NAMALWA (cell line): ENCODE measurements at regions not wholly inside any gene's neighbourhood (a gene's known extent, or its start where the extent isn't known, plus 50 kb on each side); places are given as distances from the start of the nearest gene placed in this dataset.
"Not testable (repeated sequence)": the region's sequence is repeated elsewhere in the genome, so short reads cannot be mapped to it uniquely, and the experiment has no call there.

Experiments used
- DNase-seq: peaks from one replicate; pipeline ENCODE4 v3.0.0-alpha.2; 2015; ENCODE audit warnings: low spot score

DNA sequence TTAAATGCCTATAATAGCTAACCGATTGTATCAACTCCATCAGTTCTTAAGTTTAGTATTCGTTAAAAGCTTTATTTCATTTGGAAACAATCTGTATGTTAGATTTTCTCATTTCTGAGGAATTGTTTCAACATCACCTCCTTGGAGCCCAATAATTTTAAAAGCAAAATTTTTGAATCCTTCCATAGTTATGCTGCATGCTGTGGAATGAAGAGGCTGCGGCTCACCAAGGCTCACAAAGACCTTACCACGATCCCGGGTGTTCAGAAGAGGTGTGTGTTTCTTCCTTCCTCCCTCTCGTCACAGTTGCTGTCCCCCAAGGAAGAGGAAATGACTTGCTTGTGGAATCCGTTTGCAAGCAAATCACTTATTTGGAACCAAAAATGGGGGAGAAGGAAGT lies 143.8 kb downstream of the FGF1 start:
- no peak for DNase-seq

DNA sequence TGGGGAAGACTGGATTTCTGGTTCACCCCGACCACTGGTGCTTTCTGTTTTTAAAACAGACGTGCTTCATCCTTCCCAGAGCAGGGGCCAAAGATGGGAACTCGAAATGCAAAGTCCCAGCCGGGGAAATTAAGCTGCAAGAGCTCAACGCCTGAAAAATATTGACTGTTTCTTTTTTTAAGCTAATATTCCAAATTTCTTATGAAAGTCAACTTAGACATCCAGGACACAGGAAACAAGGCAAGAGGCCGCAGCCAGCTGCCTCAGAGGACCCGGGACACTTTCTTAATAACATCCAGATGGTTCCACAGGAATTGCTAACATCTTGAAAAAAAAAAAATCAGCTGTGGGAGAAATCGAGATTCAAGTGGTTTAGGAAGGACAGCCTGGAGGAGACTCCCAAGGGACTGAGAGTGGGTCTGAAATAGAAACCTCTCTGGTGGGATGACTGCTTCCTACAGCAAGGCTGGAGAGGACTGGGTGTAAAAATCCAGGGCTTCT lies 144.9 kb downstream of the FGF1 start:
- DNase-seq = no peak

DNA sequence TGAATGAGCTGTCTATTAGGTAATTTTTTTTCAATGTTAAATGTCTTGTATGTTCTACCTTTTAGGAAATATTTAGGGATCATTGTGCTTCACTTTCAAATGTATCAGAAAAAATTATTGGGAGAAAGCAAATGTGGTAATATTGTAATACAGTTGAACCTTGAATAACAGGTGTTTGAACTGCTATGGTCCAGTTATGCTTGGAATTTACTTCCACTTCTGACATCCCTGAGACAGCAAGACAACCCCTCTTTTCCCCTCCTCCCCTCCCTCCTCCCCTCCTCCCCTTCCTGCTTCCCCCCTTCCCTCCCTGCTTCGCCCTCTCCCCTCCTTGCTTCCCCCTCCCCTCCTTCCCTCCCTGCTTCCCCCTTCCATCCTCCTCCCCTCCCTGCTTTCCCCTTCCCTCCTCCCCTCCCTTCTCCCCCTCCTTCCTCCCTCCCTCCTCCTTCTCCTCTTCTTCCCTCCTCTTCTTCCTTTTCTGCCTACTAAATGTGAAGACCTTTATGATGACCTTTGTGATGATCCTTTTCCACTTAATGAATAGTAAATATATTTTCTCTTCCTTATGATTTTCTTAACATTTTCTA lies 146.6 kb downstream of the FGF1 start:
- DNase-seq = no peak

DNA sequence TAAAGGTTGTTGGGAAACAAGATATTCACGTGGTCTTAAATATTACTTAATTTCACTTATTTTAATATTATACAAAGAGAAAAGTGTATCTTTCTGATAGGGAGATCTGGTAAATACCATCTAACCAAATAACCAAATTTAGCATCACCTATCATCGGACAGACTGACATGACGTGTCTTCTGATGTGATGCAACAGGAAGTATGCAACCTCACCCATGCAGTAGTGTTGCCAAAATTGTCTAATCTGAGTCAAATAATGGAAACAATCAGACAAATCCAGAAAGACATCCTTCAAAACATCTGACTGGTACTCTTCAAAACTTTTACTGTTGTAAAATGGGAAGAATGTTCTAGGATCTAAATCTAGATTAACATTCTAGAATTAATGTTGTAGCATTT lies 148.0 kb downstream of the FGF1 start:
- DNase-seq = no peak

DNA sequence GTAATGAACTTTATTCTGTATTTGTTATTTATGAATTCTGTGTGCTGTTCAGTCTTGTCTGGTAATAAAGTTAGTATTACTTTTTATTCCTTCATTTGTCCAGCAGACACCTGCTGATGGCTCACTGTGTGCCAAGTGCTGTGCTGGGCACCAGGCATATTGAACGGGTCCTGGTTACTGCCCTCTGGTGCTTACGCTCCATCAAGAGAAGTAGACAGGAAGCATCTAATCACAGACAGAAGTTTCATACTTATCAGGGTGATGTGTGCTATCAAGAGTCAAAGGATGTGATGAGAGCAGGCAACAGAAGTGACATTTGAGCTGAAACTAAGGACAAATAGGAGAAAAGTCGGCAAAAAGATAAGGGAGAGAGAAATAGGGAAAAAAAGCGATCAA lies 153.1 kb downstream of the FGF1 start:
- no peak for DNase-seq

DNA sequence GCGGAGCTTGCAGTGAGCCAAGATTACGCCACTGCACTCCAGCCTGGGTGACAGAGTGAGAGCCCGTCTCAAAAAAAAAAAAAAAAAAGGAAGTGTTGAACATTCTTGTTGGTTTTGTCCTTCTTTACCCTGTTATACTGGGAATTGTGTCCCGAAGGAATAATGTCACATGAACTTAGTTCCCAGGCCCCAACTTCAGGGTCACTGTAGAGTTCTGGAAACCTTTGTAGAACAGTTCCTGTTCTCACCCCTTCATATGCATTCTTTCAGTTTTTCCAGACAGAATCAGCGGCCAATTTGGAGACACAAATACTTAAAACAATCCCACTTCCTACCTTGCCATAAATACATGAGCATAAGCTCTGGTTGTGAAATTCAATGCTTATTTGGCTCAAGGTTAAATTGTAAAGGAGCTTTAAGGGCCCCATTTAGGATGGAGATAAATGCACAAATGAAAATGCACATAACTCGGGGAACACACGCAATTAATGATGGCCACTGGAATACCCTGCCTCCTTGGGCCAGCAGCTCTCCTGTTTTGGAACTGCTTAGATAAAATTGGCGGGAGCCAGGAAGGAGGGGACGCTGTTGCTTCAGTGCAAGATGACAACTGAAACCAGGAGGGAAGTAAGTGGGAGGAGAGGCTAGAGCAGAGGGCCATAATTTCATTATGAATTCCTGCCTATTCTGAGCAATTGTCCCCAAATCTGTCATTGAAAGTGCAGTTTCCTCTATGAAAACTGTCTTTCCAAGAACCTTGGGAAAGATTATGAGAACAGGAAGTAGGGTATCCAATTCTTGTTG lies 153.7 kb downstream of the FGF1 start:
- DNase-seq = no peak

DNA sequence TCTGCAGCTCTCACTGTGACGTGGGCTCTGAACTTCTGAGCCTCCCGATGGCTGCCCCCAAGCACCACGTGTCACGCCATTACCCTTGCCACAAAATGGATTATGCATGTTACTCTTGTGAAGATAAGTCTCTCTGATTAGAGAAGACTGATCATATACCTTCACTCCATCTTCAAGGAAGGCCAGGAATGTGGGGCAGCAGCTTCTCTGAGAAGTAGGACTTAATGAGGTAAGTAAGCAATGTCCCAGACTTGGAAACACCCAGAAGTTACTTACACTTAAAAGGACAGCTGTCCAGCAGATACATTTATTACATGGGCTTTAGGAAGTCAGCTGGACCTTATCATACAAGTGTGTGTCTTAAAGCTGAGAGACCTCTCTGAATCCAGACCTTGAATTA lies 155.0 kb downstream of the FGF1 start:
- DNase-seq = no peak

DNA sequence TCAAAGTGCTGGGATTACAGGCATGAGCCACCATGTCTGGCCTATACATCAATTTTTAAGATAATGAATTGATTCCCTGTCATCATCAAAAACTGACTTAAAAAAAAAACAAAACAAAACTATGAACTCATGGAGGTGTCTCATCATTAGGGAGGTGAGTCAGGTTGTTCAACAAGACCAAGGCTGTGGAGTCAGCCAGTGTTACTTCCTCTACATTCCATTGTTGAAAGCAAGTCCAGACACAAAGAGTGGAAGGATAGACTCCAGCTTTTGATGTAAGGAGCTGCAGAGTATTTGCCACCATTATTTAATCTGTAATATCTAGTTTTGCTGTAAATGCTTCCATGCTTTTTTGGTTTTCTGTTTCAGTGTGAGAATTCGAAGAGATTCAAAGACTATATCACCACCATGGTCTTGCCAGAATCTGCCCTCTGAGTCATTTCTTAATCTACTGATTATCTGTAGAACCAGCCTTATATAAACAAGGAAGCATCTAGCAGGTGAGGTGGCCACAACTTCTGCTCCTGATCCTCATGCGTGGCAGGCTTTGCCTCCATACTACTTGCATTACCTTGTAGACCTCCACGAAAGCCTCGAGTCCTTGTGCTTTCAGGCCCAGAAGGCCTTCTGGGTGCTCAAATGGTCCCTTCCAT lies 156.1 kb downstream of the FGF1 start:
- DNase-seq = no peak

DNA sequence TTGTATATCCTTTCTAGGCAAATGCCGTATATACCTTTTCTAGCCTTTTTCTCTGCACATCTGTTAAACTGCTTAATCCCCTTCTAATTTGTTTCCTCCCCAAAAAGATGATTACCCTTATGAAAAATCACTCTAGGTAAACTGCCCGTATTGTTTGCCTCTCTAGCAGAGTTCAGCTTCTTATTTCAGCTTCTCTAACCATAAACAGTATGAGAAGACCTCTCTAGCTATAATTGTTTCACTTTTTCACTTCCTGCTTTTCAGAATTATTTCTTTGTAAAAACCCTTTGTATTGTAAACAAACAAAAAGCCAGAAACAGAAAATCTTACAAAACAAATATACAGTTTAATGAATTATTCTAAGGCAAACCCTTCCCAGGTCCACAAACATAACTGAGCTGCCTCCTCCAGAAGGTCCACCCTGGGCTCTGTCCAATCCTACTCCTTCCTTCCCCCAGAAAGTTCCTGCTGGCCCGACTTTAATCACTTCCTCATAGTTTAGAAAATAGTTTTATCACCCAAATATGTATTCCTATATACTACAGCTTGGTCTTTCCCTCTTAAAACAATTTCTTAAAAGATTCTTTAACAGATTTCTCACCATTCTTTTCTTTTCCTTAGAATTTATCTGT lies 158.1 kb downstream of the FGF1 start:
- DNase-seq = no peak

DNA sequence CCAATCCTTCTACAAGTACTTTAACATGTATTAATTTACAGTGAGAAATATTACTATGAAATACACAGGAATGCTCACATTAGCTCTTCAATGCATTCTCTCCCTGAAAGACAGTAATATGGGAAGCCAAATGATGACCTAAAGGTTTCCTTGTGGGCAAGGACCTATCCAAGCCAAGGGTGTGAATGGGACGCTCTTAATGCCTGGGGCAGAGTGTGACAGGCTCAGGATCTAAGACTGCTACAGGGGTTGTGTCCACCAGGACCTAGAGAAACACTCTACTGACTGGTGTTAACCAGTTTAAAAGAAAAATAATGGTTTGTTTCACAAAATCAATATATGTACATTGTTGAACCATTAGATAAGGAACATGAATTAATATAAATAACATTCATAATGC lies 158.7 kb downstream of the FGF1 start:
- DNase-seq = no peak

DNA sequence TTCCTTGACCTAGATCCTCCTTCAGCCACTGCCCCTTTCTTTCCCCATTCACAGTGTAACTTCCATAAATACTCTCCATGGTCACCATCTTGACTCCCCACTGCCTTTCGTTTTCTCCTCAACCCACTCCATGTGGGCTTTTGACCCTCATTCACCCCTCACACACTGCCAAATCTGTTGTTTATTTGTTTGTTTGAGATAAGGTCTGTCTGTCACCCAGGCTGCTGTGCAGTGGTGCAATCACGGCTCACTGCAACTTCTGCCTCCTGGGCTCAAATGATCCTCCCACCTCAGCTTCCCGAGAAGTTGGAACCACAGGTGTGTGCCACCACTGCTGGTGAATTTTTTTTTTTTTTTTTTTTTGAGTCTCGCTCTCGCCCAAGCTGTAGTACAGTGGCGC lies 162.9 kb downstream of the FGF1 start:
- DNase-seq = no peak

DNA sequence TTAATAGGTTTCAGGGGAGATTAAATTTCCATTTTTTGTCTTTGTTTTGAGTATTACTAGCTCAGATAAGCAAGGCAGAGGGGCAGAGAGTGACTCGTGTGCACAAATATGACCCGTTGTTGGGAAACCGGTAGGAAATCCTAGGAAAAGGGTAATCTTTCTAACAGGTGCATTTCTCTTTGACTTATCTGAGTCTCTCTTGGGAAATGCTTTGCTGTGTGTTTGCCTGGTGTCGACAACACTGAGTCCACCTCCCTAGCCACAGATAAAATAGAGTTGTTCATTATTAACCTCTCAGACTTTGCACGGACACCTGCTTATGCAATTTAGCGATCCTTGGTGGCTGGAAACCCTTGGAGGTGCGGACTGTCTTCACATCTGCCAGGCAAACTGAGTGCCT lies 164.2 kb downstream of the FGF1 start:
- no peak for DNase-seq

DNA sequence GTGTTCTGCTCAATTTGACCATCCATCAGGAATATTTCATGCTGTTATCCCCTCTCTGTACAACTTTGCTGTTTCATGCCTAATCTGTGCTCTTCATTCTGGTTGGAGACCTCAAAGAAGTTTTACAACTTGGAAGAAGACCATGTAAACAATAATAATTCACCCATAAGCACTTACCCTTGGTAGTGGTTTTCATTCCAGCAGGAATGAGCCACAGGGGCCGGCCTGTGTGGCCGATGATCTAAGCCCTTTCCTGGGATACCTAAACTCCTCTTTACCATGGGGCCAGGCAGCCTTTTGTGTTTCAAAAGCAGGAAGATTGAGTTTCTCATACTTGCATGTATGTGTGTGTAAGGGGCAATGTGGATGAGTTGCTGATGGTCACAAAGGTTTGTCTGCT lies 165.0 kb downstream of the FGF1 start:
- DNase-seq = no peak

DNA sequence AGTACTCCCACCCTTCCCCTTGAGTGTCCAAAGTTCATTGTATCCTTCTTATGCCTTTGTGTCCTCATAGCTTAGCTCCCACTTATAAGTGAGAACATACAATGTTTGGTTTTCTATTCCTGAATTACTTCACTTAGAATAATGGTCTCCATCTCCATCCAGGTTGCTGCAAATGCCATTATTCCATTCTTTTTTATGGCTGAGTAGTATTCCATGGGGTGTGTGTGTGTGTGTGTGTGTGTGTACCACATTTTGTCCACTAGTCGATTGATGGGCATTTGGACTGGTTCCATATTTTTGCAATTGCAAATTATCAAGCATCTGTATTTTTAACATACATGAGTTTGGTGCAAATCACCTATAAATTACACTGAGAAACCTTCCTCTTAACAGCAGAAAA lies 166.0 kb downstream of the FGF1 start:
- DNase-seq = not testable (repeated sequence)

DNA sequence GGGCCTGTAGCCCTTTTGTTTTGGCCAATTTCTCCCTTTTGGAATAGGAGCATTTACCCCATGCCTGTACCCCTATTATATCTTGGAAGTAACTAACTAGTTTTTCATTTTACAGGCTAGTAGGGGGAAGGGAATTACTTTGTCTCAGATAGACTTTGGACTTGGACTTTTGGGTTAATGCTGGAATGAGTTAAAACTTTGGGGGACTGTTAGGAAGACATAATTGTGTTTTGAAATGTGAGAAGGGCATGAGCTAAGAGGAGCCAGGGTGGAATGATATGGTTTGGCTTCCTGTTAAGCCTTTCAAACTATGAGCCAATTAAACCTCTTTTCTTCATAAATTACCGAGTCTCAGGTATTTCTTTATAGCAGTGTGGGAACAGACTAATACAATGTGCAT lies 168.1 kb downstream of the FGF1 start:
- DNase-seq = no peak

DNA sequence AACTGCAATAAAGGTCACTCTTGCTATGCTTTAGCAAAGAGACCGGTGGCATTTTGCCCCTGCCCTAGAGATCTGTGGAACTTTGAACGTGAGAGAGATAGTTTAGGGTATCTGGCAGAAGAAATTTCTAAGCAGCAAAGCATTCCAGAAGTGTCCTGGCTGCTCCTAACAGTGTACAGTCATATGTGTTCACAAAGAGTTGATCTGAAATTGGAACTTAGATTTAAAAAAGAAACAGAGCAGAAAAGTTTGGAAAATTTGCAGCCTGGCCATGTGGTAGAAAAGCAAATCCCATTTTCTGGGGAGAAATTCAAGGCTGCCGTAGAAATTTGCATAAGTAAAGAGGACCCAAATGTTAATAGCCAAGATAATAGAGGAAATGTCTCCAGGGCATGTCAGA lies 169.2 kb downstream of the FGF1 start:
- no peak for DNase-seq

DNA sequence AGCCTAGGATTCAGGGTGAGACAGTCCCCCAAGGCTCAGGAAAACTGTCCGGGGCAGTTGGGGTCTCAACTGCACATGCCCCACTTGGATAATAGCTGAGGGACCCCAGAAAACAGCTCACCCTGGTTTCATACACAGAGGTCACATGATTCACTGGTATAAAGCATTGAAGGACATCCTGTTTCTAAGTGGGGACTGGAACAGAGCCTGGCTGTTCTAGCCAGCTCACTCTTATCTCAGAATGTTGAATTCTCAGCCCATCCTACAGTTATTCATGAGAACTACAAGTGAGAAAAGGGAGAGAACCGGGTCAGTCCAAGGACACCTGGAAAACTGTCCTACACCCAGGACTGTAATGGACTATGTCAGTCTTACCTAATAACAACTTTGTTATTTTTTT lies 170.9 kb downstream of the FGF1 start:
- DNase-seq = no peak

DNA sequence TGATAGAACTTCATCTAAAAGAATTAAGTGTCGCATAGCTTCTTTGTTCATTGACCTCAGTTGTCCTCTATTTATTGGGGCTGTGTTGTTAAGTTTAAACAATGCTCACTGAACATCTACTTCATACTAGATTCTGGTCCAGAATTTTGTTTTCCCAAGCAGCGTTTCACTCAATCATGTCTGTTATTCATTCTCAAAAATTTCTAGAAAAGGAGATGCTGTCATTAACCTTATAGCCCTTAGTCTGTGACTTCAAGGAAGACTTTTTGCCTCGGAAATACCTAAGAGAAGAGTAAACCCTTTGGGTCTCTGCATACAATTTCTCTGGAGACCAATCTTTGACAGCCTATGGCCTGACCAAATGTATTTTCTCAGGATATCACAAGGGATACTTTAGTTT lies 171.7 kb downstream of the FGF1 start:
- DNase-seq = no peak

DNA sequence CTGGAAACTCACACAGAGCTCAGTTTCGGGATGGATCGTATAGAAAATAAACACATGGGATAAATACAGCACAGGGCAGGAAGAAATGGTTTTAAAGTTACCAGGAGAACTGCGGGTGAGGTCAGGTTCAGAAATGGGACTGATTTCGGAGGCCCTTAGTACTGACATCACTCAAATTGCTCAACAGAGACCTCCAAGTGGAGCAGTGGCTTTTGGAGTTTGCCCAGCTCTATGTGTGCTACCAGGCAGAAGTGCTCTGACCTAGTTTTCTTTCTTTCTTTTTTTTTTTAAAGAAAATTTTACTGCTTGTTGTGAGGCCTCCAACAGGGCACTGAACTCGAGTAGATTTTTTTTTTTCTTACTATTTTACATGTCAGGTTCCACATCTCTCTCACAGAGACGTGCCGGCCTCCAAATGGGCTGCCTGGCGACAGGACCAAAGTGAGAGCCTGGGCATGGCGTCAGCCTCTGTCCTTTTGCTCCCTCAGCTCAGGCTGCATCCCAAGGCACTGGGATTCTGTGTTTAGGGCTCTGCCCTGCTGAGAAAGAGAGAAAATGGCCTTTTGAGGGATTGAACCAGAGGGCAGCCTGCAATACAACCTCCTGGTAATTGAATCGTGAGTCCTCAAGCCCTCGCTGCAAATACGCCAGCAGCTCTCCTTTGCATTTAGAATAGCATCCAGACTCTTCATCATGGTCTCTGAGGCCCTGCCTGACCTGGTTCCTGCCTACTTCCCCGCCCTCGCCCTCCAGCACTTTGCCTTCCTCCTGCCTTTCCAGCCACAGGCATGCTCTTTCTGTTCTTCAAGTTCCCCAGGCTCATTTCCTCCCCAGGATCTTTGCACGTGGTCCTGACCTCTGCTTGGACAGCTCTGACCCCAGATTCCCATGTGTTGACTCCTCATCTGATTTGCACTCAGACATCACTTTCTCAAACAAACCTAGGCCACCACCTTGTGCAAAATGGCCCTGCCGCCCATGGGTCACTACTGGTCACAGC lies 173.5 kb downstream of the FGF1 start:
- DNase-seq = no peak

DNA sequence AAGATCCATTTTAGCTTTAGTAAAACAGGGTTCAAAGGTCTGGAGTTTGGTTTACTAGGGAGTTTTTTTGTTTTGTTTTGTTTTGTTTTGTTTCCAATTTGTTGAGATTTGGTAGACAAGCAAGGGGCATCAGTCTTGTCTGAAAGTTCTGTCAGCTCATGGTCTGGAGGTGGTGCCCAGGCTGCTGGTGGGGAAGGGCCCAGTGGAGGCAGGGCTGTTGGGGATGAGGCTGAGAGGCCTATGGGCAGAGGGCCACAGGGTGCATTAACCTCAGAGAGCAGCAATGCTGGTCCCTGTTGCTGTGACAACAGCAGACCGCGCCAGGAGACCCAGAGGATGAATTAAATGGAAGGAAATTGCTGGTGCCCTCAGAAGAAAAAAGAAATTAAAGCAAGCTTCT lies 174.5 kb downstream of the FGF1 start:
- DNase-seq = no peak

DNA sequence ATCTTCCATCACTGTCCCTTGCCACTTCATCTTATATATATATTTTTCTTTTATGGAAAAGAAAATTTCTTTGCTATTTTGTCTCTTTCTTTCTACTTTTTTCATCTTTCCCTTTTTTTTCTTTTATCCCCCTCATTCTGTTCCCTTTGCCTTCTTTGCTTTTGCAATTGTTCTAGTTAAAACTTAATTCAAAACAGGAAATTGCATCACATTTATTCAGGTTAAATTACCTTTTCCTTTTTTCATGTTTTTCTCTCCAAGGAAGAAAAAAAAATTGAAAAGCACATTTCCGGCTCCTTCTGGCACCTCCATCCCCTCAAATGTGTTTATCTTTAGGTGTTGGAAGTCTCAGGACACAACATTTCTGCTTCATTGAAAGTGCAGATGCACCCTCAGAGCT lies 176.9 kb downstream of the FGF1 start:
- no peak for DNase-seq

DNA sequence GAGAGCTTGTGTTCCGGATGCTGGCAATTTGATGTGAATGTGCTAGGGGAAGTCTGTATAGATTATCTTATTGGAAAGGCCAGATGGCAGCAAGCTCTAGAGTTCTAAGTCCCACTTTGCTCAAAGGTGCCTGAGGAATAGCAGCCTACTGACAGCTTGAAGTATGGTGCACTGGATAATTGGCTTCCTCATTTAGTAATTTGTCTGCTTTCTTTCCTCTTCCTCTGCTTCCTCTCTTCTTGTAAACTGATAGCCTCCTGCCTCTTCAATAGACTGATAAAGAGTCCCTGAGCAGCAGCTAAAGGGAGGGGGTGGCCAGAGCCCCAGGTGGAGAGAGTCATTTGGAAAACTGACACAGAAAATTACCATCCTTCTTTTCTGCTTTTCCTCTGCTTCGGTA lies 177.3 kb downstream of the FGF1 start:
- no peak for DNase-seq
